Hippocampal formation (tissue), 2 donors: ENCODE measurements at regions not wholly inside any gene's neighbourhood (a gene's known extent, or its start where the extent isn't known, plus 50 kb on each side); places are given as distances from the start of the nearest gene placed in this dataset.
"Not testable (repeated sequence)": the region's sequence is repeated elsewhere in the genome, so short reads cannot be mapped to it uniquely, and the experiment has no call there.

ENCODE experiments used
- DNase-seq, 2 donors: peaks; one replicate each; lab custom pipeline; 2025; lab: John Stamatoyannopoulos, UW

- DNase-seq = no peak
Measured at GRCh38 chr3:35393901-35394799, 245.2 kb upstream of the ARPP21 start.

DNA sequence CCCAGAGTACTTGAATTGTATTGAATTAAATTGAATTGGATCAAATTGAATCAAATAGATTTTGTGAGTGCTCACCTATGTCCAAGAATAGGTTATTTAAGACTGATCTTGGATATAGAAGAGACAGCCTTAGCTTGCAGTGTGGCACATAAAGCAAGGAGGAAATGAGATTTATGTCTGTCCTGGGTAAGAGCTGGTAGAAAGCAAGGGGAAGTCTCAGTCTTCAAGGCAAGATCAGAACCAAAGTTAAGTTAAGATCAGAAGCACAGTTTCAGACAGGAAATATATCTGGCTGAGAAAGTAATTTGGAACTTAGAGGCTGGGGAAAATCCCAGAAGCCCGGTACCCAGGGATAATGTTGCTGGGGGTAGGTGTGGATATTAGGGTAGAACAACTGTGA, 244.4 kb upstream of the ARPP21 start:
- DNase-seq = no peak

DNA sequence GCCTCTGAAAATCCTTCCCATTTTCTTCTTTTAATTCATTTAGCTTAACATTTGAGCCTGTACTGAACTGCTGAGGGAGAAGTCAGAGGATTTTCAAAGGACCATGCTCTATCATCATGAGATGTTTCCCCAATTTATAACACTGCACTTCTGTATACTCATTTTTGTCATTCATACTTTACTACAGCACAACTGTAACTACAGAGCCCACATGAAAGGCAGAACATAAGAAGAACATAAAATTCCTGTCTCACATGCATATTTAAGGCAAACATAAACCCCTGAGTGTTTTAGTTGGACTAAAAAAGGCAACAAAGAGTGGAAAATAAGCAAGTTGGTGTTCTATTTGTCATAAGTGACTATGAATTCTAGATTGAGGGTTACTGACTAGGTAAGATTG, 237.7 kb upstream of the ARPP21 start:
- DNase-seq = no peak

DNA sequence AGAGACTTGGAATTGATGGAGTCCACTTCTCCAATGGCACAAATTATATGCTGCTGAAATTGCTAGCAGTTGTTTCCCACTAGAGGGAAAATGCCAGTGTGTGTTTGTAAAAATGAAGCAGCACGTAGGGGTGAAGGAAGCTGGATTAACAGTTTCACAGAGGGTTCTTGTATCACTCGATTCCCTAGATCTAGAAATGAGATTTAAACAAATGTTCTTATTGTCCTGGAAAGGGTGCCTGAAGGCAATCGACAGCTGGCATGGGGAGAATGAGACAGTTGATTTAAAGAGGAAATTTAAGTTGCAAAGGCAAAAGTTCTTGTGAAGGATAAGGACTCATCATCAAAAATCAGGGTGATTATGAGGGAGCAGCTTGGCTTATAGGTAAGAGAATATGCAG, 234.8 kb upstream of the ARPP21 start:
- no peak for DNase-seq

- no peak for DNase-seq
Measured at GRCh38 chr3:35408882-35409281, 230.4 kb upstream of the ARPP21 start.

GRCh38 chr3:35409991-35410390, 229.3 kb upstream of the ARPP21 start:
- no peak for DNase-seq

- no peak for DNase-seq
Measured at GRCh38 chr3:35413483-35413882, 225.8 kb upstream of the ARPP21 start.

GRCh38 chr3:35417080-35417479, 222.2 kb upstream of the ARPP21 start:
- no peak for DNase-seq

GRCh38 chr3:35422101-35422500, 217.2 kb upstream of the ARPP21 start:
- DNase-seq = no peak

GRCh38 chr3:35422836-35423601, 216.3 kb upstream of the ARPP21 start:
- no peak for DNase-seq

DNA sequence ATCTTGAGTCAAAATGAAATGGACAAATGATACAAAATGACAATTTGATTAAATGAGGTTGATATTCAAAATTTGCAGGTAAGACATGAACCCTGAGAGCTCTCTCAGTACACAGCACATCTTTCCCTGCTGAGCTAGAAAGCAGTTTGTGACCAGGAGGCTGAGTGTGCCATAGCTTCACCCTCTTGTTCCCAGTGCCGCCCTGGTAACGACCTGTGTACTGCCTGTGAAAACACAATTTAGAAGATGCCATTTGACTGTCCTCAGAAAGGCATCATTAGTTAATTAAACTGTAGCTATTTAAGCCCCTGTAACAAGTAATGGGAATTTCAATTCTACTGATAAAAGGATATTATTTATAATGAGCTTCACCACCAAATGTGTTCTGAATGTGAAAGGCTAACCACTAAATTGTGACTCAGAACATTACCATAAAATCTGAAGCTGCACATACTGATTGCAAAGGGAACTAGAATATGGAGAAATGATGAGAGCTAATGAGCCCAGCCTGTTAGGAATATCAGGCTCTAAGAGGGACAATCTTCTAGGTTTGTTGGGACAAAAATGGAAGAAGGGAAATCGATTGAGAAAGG, 212.9 kb upstream of the ARPP21 start:
- no peak for DNase-seq

GRCh38 chr3:35437381-35437780, 201.9 kb upstream of the ARPP21 start:
- no peak for DNase-seq

- DNase-seq = no peak
Measured at GRCh38 chr3:35438101-35438500, 201.2 kb upstream of the ARPP21 start.

DNA sequence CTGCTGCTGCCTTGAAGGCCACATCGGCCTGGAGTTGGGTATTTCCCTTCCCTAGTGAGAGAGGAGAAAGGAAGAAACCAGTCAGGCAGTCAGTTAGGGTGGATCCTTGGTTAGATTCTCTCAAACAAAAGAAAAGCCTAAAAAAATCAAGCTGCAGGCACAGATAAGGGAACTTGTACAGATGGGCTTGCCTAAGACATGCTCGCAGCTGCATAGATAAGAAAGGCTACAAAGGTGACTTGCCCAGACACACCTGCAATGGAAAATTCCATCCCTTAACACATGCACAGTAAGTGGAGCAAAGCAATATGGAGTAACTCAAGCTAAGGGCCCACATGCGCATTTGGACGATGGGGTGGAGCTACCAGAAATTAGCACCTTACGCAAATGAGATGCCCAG, 199.7 kb upstream of the ARPP21 start:
- DNase-seq = no peak

DNA sequence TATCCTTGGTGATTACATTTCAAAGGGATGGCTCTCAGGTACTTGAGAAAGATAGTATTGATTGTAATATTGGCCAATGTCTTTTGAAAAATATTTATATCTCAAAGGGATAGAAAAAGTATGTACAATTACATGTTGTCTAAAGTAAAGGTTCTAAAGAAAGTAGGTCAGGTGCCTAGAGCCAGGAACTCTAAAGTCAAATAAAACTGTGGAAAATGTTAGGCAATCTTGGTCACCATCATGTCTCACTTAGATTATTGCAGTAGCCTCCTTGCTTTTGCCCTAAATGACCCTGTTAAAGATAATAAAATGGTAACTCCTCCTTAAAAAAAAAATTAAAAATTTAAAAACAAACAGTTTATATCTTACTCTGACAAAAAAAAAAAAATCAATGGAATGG, 198.5 kb upstream of the ARPP21 start:
- DNase-seq = no peak

GRCh38 chr3:35446896-35447295, 192.4 kb upstream of the ARPP21 start:
- no peak for DNase-seq

GRCh38 chr3:35448121-35448520, 191.2 kb upstream of the ARPP21 start:
- no peak for DNase-seq

- no peak for DNase-seq
Measured at GRCh38 chr3:35448681-35449080, 190.6 kb upstream of the ARPP21 start.

DNA sequence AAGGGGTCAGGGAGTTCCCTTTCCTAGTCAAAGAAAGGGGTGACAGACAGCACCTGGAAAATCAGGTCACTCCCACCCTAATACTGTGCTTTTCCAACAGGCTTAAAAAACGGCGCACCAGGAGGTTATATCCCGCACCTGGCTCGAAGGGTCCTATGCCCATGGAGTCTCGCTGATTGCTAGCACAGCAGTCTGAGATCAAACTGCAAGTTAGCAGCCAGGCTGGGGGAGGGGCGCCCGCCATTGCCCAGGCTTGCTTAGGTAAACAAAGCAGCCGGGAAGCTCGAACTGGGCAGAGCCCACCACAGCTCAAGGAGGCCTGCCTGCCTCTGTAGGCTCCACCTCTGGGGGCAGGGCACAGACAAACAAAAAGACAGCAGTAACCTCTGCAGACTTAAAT, 184.5 kb upstream of the ARPP21 start:
- DNase-seq = not testable (repeated sequence)

GRCh38 chr3:35473956-35474355, 165.4 kb upstream of the ARPP21 start:
- no peak for DNase-seq

DNA sequence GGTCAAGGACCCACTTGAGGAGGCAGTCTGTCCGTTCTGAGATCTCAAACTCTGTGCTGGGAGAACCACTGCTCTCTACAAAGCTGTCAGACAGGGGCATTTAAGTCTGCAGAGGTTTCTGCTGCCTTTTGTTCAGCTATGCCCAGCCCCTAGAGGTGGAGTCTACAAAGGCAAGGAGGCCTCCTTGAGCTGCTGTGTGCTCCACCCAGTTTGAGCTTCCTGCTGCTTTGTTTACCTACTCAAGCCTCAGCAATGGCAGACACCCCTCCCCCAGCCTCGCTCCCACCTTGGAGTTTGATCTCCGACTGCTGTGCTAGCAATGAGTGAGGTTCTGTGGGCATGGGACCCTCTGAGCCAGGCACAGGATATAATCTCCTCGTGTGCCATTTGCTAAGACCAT, 156.8 kb upstream of the ARPP21 start:
- not testable (repeated sequence) for DNase-seq

DNA sequence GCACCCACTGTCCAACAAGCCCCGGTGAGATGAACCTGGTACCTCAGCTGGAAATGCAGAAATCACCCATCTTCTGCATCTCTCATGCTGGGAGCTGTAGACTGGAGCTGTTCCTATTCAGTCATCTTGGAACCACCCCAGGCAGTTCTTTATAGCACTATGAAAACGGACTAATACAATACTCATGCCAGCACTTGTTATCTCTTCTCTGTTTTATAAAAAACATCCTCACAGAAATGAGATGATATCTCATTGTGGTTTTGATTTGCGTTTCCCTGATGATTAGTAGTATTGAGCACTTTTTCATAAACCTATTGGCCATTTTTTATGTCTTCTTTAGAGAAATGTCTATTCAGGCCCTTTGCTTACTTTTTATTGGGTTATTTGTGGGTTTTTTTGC, 156.2 kb upstream of the ARPP21 start:
- no peak for DNase-seq
